Transverse colon (tissue), 4 donors: ENCODE measurements at regions not wholly inside any gene's neighbourhood (a gene's known extent, or its start where the extent isn't known, plus 50 kb on each side); places are given as distances from the start of the nearest gene placed in this dataset.
"Not testable (repeated sequence)": the region's sequence is repeated elsewhere in the genome, so short reads cannot be mapped to it uniquely, and the experiment has no call there.

Source experiments
- DNase-seq: peaks from one replicate; pipeline ENCODE4 v3.0.0-alpha.2; 2019
- H3K27ac ChIP-seq, 4 donors: fragments of 200-600 bp; sonication (generic); 2 replicates each; pipeline ENCODE4 v1.5.1; 2016 to 2018; ENCODE audit warnings: inconsistent platforms in 4 of 4
- H3K27me3 ChIP-seq: fragments of 200-600 bp; sonication (generic); 2 replicates; pipeline ENCODE4 v1.5.1; 2017; ENCODE audit warnings: inconsistent platforms
- H3K36me3 ChIP-seq, 4 donors: fragments of 200-600 bp; sonication (generic); 2 replicates each; pipeline ENCODE4 v1.5.1; 2017 to 2019; ENCODE audit warnings: inconsistent platforms in 4 of 4
- H3K4me1 ChIP-seq, 4 donors: fragments of 200-600 bp; sonication (generic); 2 replicates each; pipeline ENCODE4 v1.5.1; 2017 to 2020; ENCODE audit warnings: inconsistent platforms in 4 of 4
- H3K4me3 ChIP-seq, 4 donors: fragments of 200-600 bp; sonication (generic); 1 replicate in 1 of 4; 2 replicates in 3 of 4; pipeline versions ENCODE4 v1.5.1 to v1.6.1; 2017 to 2019; ENCODE audit warnings: inconsistent platforms in 4 of 4
- H3K9me3 ChIP-seq, 2 donors: fragments of 200-600 bp; sonication (generic); 2 replicates each; pipeline ENCODE4 v1.5.1; 2017 to 2019; ENCODE audit warnings: inconsistent platforms in 2 of 2
- CTCF ChIP-seq, 5 experiments: fragments of 200-600 bp in 3 of 5; fragments of 450-650 bp in 2 of 5; sonication (generic) in 3 of 5; IDR thresholded peaks; 1 replicate in 2 of 5; 2 replicates in 3 of 5; pipeline ENCODE4 v1.5.1; 2016 to 2017; ENCODE audit warnings: antibody characterized with exemption in 5 of 5, inconsistent platforms in 3 of 5, mild to moderate bottlenecking in 2 of 5, moderate library complexity in 1 of 5
- EP300 ChIP-seq: sonication (generic); formaldehyde crosslinking; IDR thresholded peaks from one replicate; pipeline ENCODE4 v1.6.1; 2017; ENCODE audit warnings: antibody characterized with exemption, low read depth
- POLR2A ChIP-seq: fragments of 450-650 bp; IDR thresholded peaks from one replicate; pipeline ENCODE4 v1.6.1; 2016; ENCODE audit warnings: antibody characterized with exemption, mild to moderate bottlenecking, moderate library complexity
- POLR2AphosphoS5 ChIP-seq, 3 donors: sonication (generic); formaldehyde crosslinking; IDR thresholded peaks; one replicate each; pipeline ENCODE4 v1.6.1; 2016; ENCODE audit warnings: antibody characterized with exemption in 3 of 3
- WGBS, 2 donors: methylation state at CpG; one replicate each; pipeline ENCODE4 v1.1.5; 2018; ENCODE audit warnings: low coverage in 1 of 2; 5-methylcytosine and 5-hydroxymethylcytosine counted together
- in situ Hi-C, 4 donors: fragments of 200-750 bp; cut with MboI; loops; one replicate each; pipeline versions ENCODE4 v1.15.0 to v1.15.1; 2017; ENCODE audit warnings: low sequenced_read_pairs in 3 of 4, low pct_ligation_motif_present in 1 of 4, low pct_unique_long_range_greater_than_20kb in 1 of 4
- intact Hi-C: fragments of 100-400 bp; cut with DNase I; formaldehyde crosslinking; loops from one replicate; pipeline ENCODE4 v1.15.1; 2023; ENCODE audit warnings: low total_unique reads

DNA sequence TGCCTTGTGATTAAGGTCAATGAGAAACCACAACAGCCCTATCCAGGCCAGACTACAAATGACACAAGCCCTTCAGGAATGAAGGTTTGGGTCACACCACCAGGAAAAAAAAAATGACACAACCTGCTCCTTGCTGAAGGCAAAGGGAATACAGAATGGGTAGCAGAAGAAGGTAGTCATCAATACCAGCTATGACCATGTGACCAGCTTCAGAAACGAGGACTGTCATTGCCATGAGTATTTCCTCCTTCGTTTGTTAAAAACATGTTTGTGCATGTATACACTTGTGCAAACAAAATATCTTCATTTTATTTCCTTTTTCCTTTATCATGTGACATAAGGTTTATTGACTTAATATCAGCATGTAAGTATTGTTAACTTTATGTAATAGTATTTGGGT lies 226.6 kb downstream of the CDH19 start:
- H3K27me3 ChIP-seq: no peaks in the 10 kb centered on the region
- WGBS, 2 donors: 30 to 54% methylated on average over 2 of the region's 2 CpGs
- in situ Hi-C loops: no loop called here
- H3K4me1 ChIP-seq: no peaks in the 10 kb centered on the region
- no peaks in the 10 kb centered on the region for H3K36me3 ChIP-seq
- H3K27ac ChIP-seq: no peak overlapping the region
- H3K4me3 ChIP-seq: no peak overlapping the region
- intact Hi-C loops: no loop called here
- DNase-seq: no peak
- no peaks in the 10 kb centered on the region for H3K9me3 ChIP-seq
- TF ChIP-seq POLR2A: no peak
- TF ChIP-seq EP300: no peak
- no peak for TF ChIP-seq POLR2AphosphoS5 (IDR thresholded peaks at IDR 0.05)
- TF ChIP-seq CTCF (IDR thresholded peaks at IDR 0.05): no peak

DNA sequence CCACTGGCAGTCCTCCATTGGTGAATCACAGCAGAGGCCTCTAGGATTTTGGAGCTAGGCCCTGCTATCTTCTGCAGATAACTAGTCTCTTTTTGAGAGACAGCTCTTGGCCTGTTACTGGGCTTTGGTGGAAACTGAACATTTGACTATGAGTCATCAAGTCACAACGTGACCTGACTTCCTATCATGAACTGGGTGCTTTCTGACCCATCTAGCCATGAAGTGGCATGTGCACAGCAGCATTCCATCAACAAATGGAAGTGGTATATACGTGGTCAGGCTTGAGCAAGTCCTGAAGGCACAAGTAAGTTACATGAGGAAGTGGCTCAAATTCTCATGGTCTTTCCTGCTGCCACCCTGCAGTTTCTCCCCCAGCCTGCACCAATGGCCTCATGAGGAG lies 228.5 kb downstream of the CDH19 start:
- H3K27me3 ChIP-seq, DNase-seq, H3K27ac ChIP-seq, H3K4me3 ChIP-seq, H3K4me1 ChIP-seq, intact Hi-C loops, in situ Hi-C loops, H3K9me3 ChIP-seq, H3K36me3 ChIP-seq: not testable (repeated sequence)
- WGBS, 2 donors: 29 to 38% methylated on average over 1 to 2 of the region's 2 CpGs

DNA sequence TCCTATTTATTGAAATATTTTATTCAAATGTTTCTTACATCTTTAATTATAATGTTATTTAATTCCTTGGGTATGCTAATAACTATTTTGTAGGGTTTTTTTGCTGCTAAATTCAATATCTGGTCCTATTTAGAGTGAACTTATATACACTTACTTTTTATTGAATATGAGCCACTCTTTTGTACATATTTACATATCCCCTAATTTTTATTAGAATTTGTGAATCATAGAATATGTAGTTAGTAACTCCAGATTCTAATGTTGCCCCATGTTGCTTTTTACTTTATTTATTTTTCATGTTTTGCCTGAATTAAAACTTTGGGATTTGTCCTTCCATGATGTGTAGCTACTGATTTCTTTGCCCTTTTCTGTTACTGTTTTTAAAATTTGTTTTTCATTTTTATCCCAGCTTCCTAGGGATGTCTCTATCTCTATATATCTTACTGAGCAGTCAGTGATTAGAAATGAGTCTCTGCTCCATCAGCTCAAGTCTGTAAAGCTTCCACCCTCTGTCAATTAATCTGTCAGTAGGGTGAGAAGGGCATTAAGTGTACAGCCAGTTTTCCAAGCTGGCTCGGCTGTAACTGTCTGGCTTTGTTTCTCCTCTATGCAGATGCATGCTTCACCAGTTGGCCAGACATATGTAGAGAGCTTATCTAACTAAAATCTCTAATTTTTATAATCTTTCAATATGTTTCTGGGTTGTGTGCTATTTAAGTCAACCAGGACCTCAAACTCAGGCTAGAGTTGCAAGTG lies 256.9 kb downstream of the CDH19 start:
- 50% methylated on average over 1 of the region's 1 CpG for WGBS, 2 donors
- TF ChIP-seq CTCF (IDR thresholded peaks at IDR 0.05) (no peak), POLR2A (no peak), POLR2AphosphoS5 (IDR thresholded peaks at IDR 0.05) (no peak), EP300 (no peak)
- intact Hi-C loops: no loop called here
- in situ Hi-C loops: no loop called here
- Histone ChIP-seq H3K4me3 (no peak overlapping the region), H3K36me3 (no peaks in the 10 kb centered on the region), H3K27ac (no peak overlapping the region), H3K27me3 (no peaks in the 10 kb centered on the region), H3K4me1 (no peaks in the 10 kb centered on the region), H3K9me3 (no peaks in the 10 kb centered on the region)
- DNase-seq: no peak

DNA sequence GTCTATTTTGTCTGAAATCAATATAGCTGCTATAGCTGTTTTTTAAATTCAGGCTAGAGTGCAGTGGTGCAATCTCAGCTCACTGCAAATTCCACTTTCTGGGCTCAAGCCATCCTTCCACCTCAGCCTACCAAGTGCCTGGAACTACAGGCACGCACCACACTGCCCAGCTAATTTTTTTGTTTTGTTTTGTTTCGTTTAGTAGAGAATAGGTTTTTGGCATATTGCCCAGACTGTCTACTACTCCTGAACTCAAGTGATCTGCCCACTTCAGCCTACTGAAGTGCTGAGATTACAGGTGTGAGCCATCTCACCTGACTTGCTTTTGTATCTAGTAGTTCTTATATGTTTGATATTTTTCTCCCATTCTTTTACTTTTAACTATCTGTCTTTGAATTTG lies 259.7 kb downstream of the CDH19 start:
- no peaks in the 10 kb centered on the region for H3K36me3 ChIP-seq
- in situ Hi-C loops: no loop called here
- H3K9me3 ChIP-seq: no peaks in the 10 kb centered on the region
- DNase-seq: no peak
- intact Hi-C loops: no loop called here
- H3K4me3 ChIP-seq: no peak overlapping the region
- TF ChIP-seq POLR2AphosphoS5 (IDR thresholded peaks at IDR 0.05): no peak
- TF ChIP-seq POLR2A: no peak
- no peak for TF ChIP-seq EP300
- TF ChIP-seq CTCF (IDR thresholded peaks at IDR 0.05): no peak
- WGBS, 2 donors: 25 to 42% methylated on average over 2 of the region's 2 CpGs
- H3K27ac ChIP-seq: no peak overlapping the region
- H3K4me1 ChIP-seq: no peaks in the 10 kb centered on the region
- no peaks in the 10 kb centered on the region for H3K27me3 ChIP-seq

DNA sequence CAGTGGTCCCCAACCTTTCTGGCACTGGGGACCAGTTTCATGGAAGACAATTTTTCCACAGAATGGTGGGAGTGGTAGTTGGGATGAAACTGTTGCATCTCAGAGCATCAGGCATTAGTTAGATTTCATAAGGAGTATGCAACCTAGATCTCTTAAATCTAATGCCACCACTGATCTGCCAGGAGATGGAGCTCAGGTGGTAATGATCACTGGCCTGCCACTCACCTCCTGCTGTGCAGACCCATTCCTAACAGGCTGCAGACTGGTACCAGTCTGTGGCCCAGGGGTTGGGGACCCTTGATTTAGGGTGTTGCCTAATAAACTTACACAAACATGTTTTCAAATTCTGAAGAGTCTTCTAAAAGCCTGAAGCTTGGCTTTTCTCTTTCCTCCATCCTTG lies 261.3 kb downstream of the CDH19 start:
- no peaks in the 10 kb centered on the region for H3K4me1 ChIP-seq
- DNase-seq: no peak
- TF ChIP-seq POLR2AphosphoS5 (IDR thresholded peaks at IDR 0.05): no peak
- TF ChIP-seq CTCF (IDR thresholded peaks at IDR 0.05): no peak
- TF ChIP-seq POLR2A: no peak
- TF ChIP-seq EP300: no peak
- no peak overlapping the region for H3K4me3 ChIP-seq
- no peak overlapping the region for H3K27ac ChIP-seq
- intact Hi-C loops (no loop called here), in situ Hi-C loops (no loop called here)
- H3K9me3 ChIP-seq: no peaks in the 10 kb centered on the region
- H3K27me3 ChIP-seq: no peaks in the 10 kb centered on the region
- no peaks in the 10 kb centered on the region for H3K36me3 ChIP-seq
